ENCODE measurements at regions not wholly inside any gene's neighbourhood (a gene's known extent, or its start where the extent isn't known, plus 50 kb on each side); places are given as distances from the start of the nearest gene placed in this dataset.

- Histone ChIP-seq H2AFZ (peak overlapping the region; percentile 19), H3K27me3 (ENCODE audit: control insufficient read depth, insufficient read depth, low read length) (no peaks in the 10 kb centered on the region), H3K4me3 (ENCODE audit: low read depth, low read length) (no peak overlapping the region), H3K79me2 (no peaks in the 10 kb centered on the region), H3K4me2 (ENCODE audit: low read length) (no peak overlapping the region), H3K9ac (no peak overlapping the region), H3K27ac (peak overlapping the region; percentile 0), H3K36me3 (ENCODE audit: control insufficient read depth, insufficient read depth, low read length) (no peaks in the 10 kb centered on the region), H3K9me3 (ENCODE audit: control insufficient read depth, low read length) (no peaks in the 10 kb centered on the region), H3K4me1 (peaks cover 24% of the 10 kb centered on the region)
- TF ChIP-seq, protein P1, sequence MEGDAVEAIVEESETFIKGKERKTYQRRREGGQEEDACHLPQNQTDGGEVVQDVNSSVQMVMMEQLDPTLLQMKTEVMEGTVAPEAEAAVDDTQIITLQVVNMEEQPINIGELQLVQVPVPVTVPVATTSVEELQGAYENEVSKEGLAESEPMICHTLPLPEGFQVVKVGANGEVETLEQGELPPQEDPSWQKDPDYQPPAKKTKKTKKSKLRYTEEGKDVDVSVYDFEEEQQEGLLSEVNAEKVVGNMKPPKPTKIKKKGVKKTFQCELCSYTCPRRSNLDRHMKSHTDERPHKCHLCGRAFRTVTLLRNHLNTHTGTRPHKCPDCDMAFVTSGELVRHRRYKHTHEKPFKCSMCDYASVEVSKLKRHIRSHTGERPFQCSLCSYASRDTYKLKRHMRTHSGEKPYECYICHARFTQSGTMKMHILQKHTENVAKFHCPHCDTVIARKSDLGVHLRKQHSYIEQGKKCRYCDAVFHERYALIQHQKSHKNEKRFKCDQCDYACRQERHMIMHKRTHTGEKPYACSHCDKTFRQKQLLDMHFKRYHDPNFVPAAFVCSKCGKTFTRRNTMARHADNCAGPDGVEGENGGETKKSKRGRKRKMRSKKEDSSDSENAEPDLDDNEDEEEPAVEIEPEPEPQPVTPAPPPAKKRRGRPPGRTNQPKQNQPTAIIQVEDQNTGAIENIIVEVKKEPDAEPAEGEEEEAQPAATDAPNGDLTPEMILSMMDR (IDR thresholded peaks at IDR 0.05): peak; percentile 77
These were observed 311.8 kb downstream of the LNPK start for GRCh38 chr2:175690113-175690837.

DNA sequence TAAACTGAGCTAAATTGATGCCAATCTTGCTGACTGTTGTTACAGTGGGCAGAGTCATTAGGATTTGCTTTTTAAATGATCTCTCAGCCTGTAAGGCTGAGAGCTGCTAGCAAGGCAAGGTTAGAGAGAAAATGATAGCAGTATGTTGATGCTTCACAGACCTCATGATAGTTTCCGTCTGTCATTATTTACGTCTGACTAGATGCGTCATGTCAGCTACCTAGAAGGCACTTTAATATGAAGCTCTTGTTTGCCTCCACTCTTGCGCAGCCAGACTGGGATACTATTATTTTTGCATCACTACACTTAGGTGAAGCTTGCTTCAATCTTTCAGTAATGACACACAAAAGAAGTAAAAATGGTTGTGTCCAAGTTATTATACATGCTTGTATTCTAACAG, 313.8 kb downstream of the LNPK start:
- Histone ChIP-seq H3K9me3 (ENCODE audit: control insufficient read depth, low read length) (no peaks in the 10 kb centered on the region), H3K27me3 (ENCODE audit: control insufficient read depth, insufficient read depth, low read length) (no peaks in the 10 kb centered on the region), H3K4me2 (ENCODE audit: low read length) (no peak overlapping the region), H3K4me1 (peaks cover 34% of the 10 kb centered on the region), H3K27ac (peak overlapping the region; percentile 70), H2AFZ (peak overlapping the region; percentile 64), H3K36me3 (ENCODE audit: control insufficient read depth, insufficient read depth, low read length) (no peaks in the 10 kb centered on the region), H3K4me3 (ENCODE audit: low read depth, low read length) (no peak overlapping the region), H3K9ac (no peak overlapping the region), H3K79me2 (no peaks in the 10 kb centered on the region)
- TF ChIP-seq, protein P1 (IDR thresholded peaks at IDR 0.05): no peak

GRCh38 chr2:175687465-175687864, 314.6 kb downstream of the LNPK start:
- H3K27me3 ChIP-seq (ENCODE audit: control insufficient read depth, insufficient read depth, low read length): no peaks in the 10 kb centered on the region

DNA sequence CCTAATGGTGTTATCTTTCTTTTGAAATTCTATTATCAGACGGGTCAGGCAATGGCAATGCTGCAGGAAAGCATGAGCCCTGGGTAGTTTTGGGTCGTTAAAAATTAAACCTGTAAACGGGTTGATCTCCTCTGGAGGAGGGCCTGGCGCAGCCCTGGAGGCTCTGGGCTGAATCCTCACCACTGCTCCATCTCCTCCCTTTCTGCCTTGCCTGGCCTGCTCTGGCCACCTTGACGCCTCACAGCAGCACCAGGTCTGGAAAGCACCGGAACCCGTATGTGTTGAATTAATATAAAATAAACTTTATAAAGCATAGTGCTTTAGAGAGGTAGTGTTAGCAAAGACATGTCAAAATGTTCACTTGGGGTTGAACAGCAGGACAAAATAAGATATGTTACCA, 316.1 kb downstream of the LNPK start:
- Histone ChIP-seq H3K9me3 (ENCODE audit: control insufficient read depth, low read length) (no peaks in the 10 kb centered on the region), H2AFZ (peak overlapping the region; percentile 65), H3K4me2 (ENCODE audit: low read length) (no peak overlapping the region), H3K4me3 (ENCODE audit: low read depth, low read length) (no peak overlapping the region), H3K79me2 (no peaks in the 10 kb centered on the region), H3K27ac (peak overlapping the region; percentile 70), H3K9ac (no peak overlapping the region), H3K36me3 (ENCODE audit: control insufficient read depth, insufficient read depth, low read length) (no peaks in the 10 kb centered on the region), H3K4me1 (peaks cover 37% of the 10 kb centered on the region), H3K27me3 (ENCODE audit: control insufficient read depth, insufficient read depth, low read length) (no peaks in the 10 kb centered on the region)
- TF ChIP-seq, protein P1 (IDR thresholded peaks at IDR 0.05): no peak

More at GRCh38 chr2:175687465-175687864, 314.6 kb downstream of the LNPK start:
- Histone ChIP-seq H3K9me3 (ENCODE audit: control insufficient read depth, low read length) (no peaks in the 10 kb centered on the region), H3K4me1 (peaks cover 37% of the 10 kb centered on the region), H3K36me3 (ENCODE audit: control insufficient read depth, insufficient read depth, low read length) (no peaks in the 10 kb centered on the region), H3K79me2 (no peaks in the 10 kb centered on the region), H3K4me3 (ENCODE audit: low read depth, low read length) (peak overlapping the region; percentile 35), H3K9ac (no peak overlapping the region), H3K4me2 (ENCODE audit: low read length) (peak overlapping the region; percentile 66), H3K27ac (peak overlapping the region; percentile 70), H2AFZ (peak overlapping the region; percentile 64)
- TF ChIP-seq, protein P1 (IDR thresholded peaks at IDR 0.05): no peak

DNA sequence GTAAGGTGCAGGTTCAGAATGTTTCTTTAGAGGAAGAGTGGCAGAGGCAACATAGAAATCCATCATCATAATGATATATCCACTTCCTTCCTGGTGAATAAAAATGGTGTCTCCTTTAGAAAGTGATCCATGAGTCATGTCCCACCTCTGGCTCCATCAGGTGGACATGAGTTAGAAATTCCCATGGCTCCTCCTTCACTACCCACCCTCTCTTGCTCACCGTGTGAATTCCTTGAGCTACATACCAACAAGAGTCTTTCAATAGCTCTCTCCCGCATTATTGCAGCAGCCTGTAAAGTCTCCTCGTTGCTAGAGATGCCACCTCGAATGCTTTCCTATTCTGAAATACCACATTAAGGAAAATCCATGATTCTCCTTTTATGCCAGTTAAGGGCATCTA, 317.6 kb downstream of the LNPK start:
- H3K36me3 ChIP-seq (ENCODE audit: control insufficient read depth, insufficient read depth, low read length): no peaks in the 10 kb centered on the region
- H3K4me3 ChIP-seq (ENCODE audit: low read depth, low read length): no peak overlapping the region
- H3K27me3 ChIP-seq (ENCODE audit: control insufficient read depth, insufficient read depth, low read length): no peaks in the 10 kb centered on the region
- H3K9ac ChIP-seq: no peak overlapping the region
- TF ChIP-seq, protein P1 (IDR thresholded peaks at IDR 0.05): no peak
- H3K9me3 ChIP-seq (ENCODE audit: control insufficient read depth, low read length): no peaks in the 10 kb centered on the region
- H2AFZ ChIP-seq: no peak overlapping the region
- peaks cover 37% of the 10 kb centered on the region for H3K4me1 ChIP-seq
- no peak overlapping the region for H3K4me2 ChIP-seq (ENCODE audit: low read length)
- no peaks in the 10 kb centered on the region for H3K79me2 ChIP-seq
- H3K27ac ChIP-seq: no peak overlapping the region

Measured in parathyroid adenoma (tissue), 2 donors.